Natural killer cell treated with Interleukin-12 subunit alpha and Interleukin-12 subunit beta and Interleukin-15 and Interleukin-18, amount 100 ng/mL, for 72 hours (primary cell): ENCODE measurements at regions not wholly inside any gene's neighbourhood (a gene's known extent, or its start where the extent isn't known, plus 50 kb on each side); places are given as distances from the start of the nearest gene placed in this dataset.

ENCODE experiments used
- ATAC-seq, 2 donors: fragments of 150-1000 bp; cut with Tn5 transposase in 1 of 2; sonication (Bioruptor Pico), chemical (Tn5 transposase) in 1 of 2; 2 replicates each; pipeline ENCODE4 v1.10.0; 2021
- DNase-seq: peaks from one replicate; pipeline ENCODE4 v3.0.0; 2022; ENCODE audit warnings: low spot score
- H3K27ac Mint-ChIP-seq, 2 donors: 1 replicate in 1 of 2; 2 replicates in 1 of 2; pipeline ENCODE4 v1.8.0; 2022; ENCODE audit warnings: mixed read lengths in 2 of 2, mild to moderate bottlenecking in 1 of 2, moderate library complexity in 1 of 2
- H3K27me3 Mint-ChIP-seq, 2 donors: 1 replicate in 1 of 2; 2 replicates in 1 of 2; pipeline ENCODE4 v1.8.0; 2022; ENCODE audit warnings: mixed read lengths in 2 of 2
- H3K36me3 Mint-ChIP-seq: one replicate; pipeline ENCODE4 v1.8.0; 2022; ENCODE audit warnings: mixed read lengths
- H3K4me1 Mint-ChIP-seq, 2 donors: 1 replicate in 1 of 2; 2 replicates in 1 of 2; pipeline ENCODE4 v1.8.0; 2022; ENCODE audit warnings: low read depth in 2 of 2, mixed read lengths in 2 of 2, mild to moderate bottlenecking in 1 of 2
- H3K4me3 Mint-ChIP-seq: one replicate; pipeline ENCODE4 v1.8.0; 2022; ENCODE audit warnings: mixed read lengths
- H3K9me3 Mint-ChIP-seq: 2 replicates; pipeline ENCODE4 v1.8.0; 2022; ENCODE audit warnings: mixed read lengths

DNA sequence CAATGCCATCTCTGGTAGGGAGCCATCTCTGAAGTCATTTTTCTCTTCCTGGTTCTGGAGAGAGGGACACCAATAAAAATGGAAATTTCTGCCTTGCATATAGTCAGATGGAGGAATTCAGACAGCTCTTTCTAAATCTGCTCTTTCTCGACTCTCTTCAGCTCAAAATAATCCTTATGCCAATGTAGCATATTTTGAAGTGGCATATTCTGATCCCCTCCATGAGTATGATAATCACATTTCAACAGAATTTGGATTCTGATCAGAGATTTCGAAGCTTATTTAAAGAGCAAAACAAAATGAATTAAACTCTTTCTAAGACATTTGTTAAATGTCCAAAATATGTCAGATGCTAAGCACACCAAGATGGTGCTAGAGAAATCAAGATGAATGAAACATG lies 267.1 kb upstream of the BTBD3 start:
- peaks cover 9% of the 10 kb centered on the region for H3K9me3 Mint-ChIP-seq
- no peaks in the 10 kb centered on the region for H3K27me3 Mint-ChIP-seq
- no peak overlapping the region for H3K4me3 Mint-ChIP-seq
- H3K36me3 Mint-ChIP-seq: no peaks in the 10 kb centered on the region
- H3K27ac Mint-ChIP-seq: no peak overlapping the region
- DNase-seq (no peak), ATAC-seq (no peak)
- H3K4me1 Mint-ChIP-seq: no peaks in the 10 kb centered on the region

- H3K27me3 Mint-ChIP-seq: no peaks in the 10 kb centered on the region
- H3K27ac Mint-ChIP-seq: no peak overlapping the region
- DNase-seq (no peak), ATAC-seq (no peak)
- H3K4me1 Mint-ChIP-seq: no peaks in the 10 kb centered on the region
- H3K4me3 Mint-ChIP-seq: no peak overlapping the region
- H3K36me3 Mint-ChIP-seq: no peaks in the 10 kb centered on the region
- H3K9me3 Mint-ChIP-seq: peaks cover 9% of the 10 kb centered on the region
Observed at GRCh38 chr20:11651138-11651537, 266.6 kb upstream of the BTBD3 start.

DNA sequence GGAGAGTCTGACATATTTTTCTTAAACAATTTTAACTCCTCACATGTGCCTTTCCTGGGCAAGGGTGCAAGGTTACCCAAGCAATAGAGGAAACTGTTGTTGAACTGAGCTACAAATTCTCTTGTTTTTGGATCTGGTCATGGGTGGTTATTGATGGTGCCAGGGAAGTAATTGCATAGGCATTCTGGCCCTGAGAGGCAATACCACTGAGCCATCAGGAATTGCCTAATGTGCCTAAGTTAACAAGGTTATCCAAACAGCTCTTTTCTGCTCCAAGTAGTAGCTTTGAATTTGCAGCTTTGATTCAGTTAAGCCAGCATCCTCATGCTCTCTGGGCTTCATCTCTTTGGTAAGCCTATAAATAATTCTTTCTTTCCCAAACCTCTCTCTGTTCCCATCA lies 266.0 kb upstream of the BTBD3 start:
- DNase-seq (no peak), ATAC-seq (no peak)
- Mint-ChIP-seq H3K36me3 (no peaks in the 10 kb centered on the region), H3K27ac (no peak overlapping the region), H3K9me3 (peaks cover 9% of the 10 kb centered on the region), H3K27me3 (no peaks in the 10 kb centered on the region), H3K4me3 (no peak overlapping the region), H3K4me1 (no peaks in the 10 kb centered on the region)

GRCh38 chr20:11652128-11652527 lies 265.6 kb upstream of the BTBD3 start:
- H3K4me3 Mint-ChIP-seq: no peak overlapping the region
- H3K27me3 Mint-ChIP-seq: no peaks in the 10 kb centered on the region
- H3K9me3 Mint-ChIP-seq: peaks cover 9% of the 10 kb centered on the region
- no peak for DNase-seq
- H3K36me3 Mint-ChIP-seq: no peaks in the 10 kb centered on the region
- H3K4me1 Mint-ChIP-seq: no peaks in the 10 kb centered on the region
- no peak overlapping the region for H3K27ac Mint-ChIP-seq
- no peak for ATAC-seq

GRCh38 chr20:11654766-11655165 lies 262.9 kb upstream of the BTBD3 start:
- ATAC-seq: no peak
- no peaks in the 10 kb centered on the region for H3K4me1 Mint-ChIP-seq
- no peaks in the 10 kb centered on the region for H3K27me3 Mint-ChIP-seq
- no peaks in the 10 kb centered on the region for H3K36me3 Mint-ChIP-seq
- H3K9me3 Mint-ChIP-seq: peaks cover 8% of the 10 kb centered on the region
- H3K4me3 Mint-ChIP-seq: no peak overlapping the region
- H3K27ac Mint-ChIP-seq: no peak overlapping the region
- DNase-seq: no peak

- Mint-ChIP-seq H3K27me3 (no peaks in the 10 kb centered on the region), H3K4me1 (no peaks in the 10 kb centered on the region), H3K4me3 (no peak overlapping the region), H3K36me3 (peaks cover 5% of the 10 kb centered on the region), H3K9me3 (peaks cover 3% of the 10 kb centered on the region), H3K27ac (no peak overlapping the region)
- DNase-seq (no peak), ATAC-seq (no peak)
Observed at GRCh38 chr20:11660673-11661072, 257.0 kb upstream of the BTBD3 start.

DNA sequence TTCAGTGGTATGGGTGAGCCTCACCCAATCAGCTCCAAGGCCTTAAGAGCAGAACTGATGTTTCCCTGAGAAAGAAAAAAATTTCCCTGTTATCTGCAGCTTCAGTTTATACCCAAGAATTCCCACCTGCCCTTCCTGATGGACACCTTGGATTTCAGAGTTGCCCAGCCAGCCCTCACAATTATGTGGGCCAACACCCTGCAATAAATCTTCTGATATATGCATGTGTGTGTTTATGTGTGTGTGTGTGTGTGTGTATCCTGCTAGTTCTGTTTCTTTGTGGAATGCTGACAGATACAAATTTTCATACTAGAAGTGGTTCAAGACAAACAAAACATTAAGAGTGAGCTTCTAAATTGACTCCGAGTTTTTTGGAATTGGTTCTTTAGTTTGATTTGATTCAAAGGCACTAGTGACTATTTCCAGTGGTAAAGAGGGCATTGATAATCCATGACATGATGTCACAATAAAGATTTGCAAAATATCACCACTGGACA lies 246.6 kb upstream of the BTBD3 start:
- H3K36me3 Mint-ChIP-seq: no peaks in the 10 kb centered on the region
- H3K27me3 Mint-ChIP-seq: no peaks in the 10 kb centered on the region
- no peak overlapping the region for H3K4me3 Mint-ChIP-seq
- H3K9me3 Mint-ChIP-seq: peaks cover 15% of the 10 kb centered on the region
- H3K4me1 Mint-ChIP-seq: no peaks in the 10 kb centered on the region
- H3K27ac Mint-ChIP-seq: no peak overlapping the region
- DNase-seq (no peak), ATAC-seq (no peak)

GRCh38 chr20:11672959-11673358 lies 244.7 kb upstream of the BTBD3 start:
- Mint-ChIP-seq H3K27me3 (no peaks in the 10 kb centered on the region), H3K36me3 (no peaks in the 10 kb centered on the region), H3K9me3 (peaks cover 10% of the 10 kb centered on the region), H3K4me1 (no peaks in the 10 kb centered on the region), H3K27ac (no peak overlapping the region), H3K4me3 (no peak overlapping the region)
- ATAC-seq (no peak), DNase-seq (no peak)

- DNase-seq (no peak), ATAC-seq (no peak)
- Mint-ChIP-seq H3K9me3 (peaks cover 5% of the 10 kb centered on the region), H3K27me3 (no peaks in the 10 kb centered on the region), H3K4me3 (no peak overlapping the region), H3K4me1 (no peaks in the 10 kb centered on the region), H3K36me3 (no peaks in the 10 kb centered on the region), H3K27ac (no peak overlapping the region)
Observed at GRCh38 chr20:11675920-11676629, 241.6 kb upstream of the BTBD3 start.

DNA sequence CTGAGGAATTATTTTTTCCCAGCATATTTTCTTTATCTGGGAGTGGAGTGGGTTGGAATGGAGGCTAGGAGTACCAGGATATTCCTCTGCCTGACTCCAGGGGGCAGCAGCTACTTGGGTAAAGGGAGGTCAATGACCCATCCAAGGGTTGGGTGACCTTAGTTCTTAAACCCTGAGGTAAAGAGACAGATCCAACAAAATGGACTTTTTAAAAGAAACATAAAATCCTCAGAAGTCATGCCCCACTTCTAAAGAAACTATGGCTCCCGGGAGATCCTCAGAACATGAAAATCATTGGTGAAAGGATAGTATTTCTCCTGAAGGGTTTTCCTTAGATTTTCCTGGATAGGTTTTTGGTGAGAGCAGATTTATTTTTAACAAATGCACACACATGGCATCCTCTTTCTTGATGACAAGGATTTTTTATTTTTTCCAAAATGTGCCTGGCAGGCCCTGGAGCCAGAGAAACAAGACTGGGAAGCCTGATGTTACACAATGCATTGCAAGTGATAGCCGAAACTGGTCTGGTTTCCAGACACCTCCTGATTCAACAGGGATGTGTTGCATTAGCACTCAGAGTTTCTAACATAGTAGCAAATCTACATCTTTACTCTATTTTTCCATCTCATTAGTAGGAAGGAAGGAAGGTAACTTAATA lies 240.9 kb upstream of the BTBD3 start:
- ATAC-seq: peak in 1 of 2 donors; percentile 57
- H3K36me3 Mint-ChIP-seq: no peaks in the 10 kb centered on the region
- peaks cover 6% of the 10 kb centered on the region for H3K9me3 Mint-ChIP-seq
- H3K27ac Mint-ChIP-seq: no peak overlapping the region
- H3K4me1 Mint-ChIP-seq: no peaks in the 10 kb centered on the region
- no peaks in the 10 kb centered on the region for H3K27me3 Mint-ChIP-seq
- H3K4me3 Mint-ChIP-seq: no peak overlapping the region
- DNase-seq: no peak

- Mint-ChIP-seq H3K27ac (no peak overlapping the region), H3K9me3 (peaks cover 6% of the 10 kb centered on the region), H3K27me3 (no peaks in the 10 kb centered on the region), H3K4me1 (no peaks in the 10 kb centered on the region), H3K36me3 (no peaks in the 10 kb centered on the region), H3K4me3 (no peak overlapping the region)
- ATAC-seq (no peak), DNase-seq (no peak)
Observed at GRCh38 chr20:11677428-11677827, 240.3 kb upstream of the BTBD3 start.

DNA sequence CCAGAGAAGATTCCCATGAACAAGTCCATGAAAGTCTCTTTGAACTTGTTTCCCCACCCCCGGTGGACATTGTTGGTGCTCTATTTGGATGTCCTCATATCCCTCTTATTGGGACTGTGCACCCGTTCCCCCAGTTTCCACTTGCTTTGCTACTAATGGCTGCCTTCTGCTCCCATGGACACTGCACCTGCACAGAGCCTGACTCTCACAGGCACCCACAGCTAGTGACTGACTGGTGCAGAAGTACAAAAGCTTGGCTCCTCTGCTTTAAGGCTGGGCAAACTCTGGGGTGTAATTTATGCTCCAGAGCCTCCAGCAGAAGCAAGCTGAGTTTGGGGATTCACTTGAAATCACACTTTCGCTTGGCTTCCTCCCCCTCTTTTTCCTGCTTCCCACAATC lies 239.9 kb upstream of the BTBD3 start:
- Mint-ChIP-seq H3K4me1 (no peaks in the 10 kb centered on the region), H3K27me3 (no peaks in the 10 kb centered on the region), H3K36me3 (no peaks in the 10 kb centered on the region), H3K27ac (no peak overlapping the region), H3K9me3 (peaks cover 6% of the 10 kb centered on the region), H3K4me3 (no peak overlapping the region)
- ATAC-seq (no peak), DNase-seq (no peak)

DNA sequence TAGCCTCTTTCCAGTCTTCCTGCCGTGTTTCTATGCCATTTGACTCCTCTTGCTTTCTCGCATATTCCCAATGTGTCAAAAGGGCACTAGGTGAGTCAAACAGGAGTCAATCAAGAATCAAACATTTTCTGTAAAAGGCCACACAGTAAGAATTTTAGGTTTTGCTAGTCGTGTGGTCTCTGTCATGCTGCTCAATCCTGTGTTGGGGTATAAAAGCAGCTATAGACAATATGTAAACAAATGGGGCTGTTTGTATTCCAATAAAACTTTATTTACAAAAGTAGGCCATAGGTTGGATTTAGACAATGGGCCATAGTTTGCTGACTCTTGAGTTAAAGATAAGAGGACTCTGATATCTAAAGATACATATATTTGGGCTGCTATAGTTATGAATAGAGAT lies 235.4 kb upstream of the BTBD3 start:
- Mint-ChIP-seq H3K27me3 (no peaks in the 10 kb centered on the region), H3K4me3 (no peak overlapping the region), H3K27ac (no peak overlapping the region), H3K9me3 (peaks cover 4% of the 10 kb centered on the region), H3K4me1 (no peaks in the 10 kb centered on the region), H3K36me3 (no peaks in the 10 kb centered on the region)
- no peak for DNase-seq
- no peak for ATAC-seq

- Mint-ChIP-seq H3K9me3 (peaks cover 7% of the 10 kb centered on the region), H3K27me3 (no peaks in the 10 kb centered on the region), H3K4me1 (no peaks in the 10 kb centered on the region), H3K36me3 (no peaks in the 10 kb centered on the region), H3K27ac (no peak overlapping the region), H3K4me3 (no peak overlapping the region)
- DNase-seq (no peak), ATAC-seq (no peak)
Observed at GRCh38 chr20:11686195-11686594, 231.5 kb upstream of the BTBD3 start.
